Neural progenitor cell (in vitro differentiated cells): ENCODE measurements at regions not wholly inside any gene's neighbourhood (a gene's known extent, or its start where the extent isn't known, plus 50 kb on each side); places are given as distances from the start of the nearest gene placed in this dataset.

ENCODE experiments used
- DNase-seq: peaks from one replicate; pipeline ENCODE4 v3.0.0-alpha.2; 2016; ENCODE audit warnings: low spot score
- H2AFZ ChIP-seq: fragments of 200-600 bp; sonication (generic); replicated peaks from 2 replicates; pipeline ENCODE4 v1.6.1; 2016; ENCODE audit warnings: antibody characterized with exemption
- H3F3A ChIP-seq: fragments of 200-600 bp; sonication (generic); 2 replicates; pipeline ENCODE4 v1.6.1; 2016; ENCODE audit warnings: antibody characterized with exemption, low read depth
- H3K27ac ChIP-seq: fragments of 200-600 bp; sonication (generic); 2 replicates; pipeline ENCODE4 v1.5.1; 2016; ENCODE audit warnings: mild to moderate bottlenecking
- H3K27me3 ChIP-seq: fragments of 200-600 bp; sonication (generic); 2 replicates; pipeline ENCODE4 v1.6.1; 2016; ENCODE audit warnings: mild to moderate bottlenecking, moderate library complexity
- H3K36me3 ChIP-seq: fragments of 200-600 bp; sonication (generic); 2 replicates; pipeline ENCODE4 v1.5.1; 2016
- H3K4me1 ChIP-seq: fragments of 200-600 bp; sonication (generic); 2 replicates; pipeline ENCODE4 v1.6.1; 2016; ENCODE audit warnings: mixed run types
- H3K4me2 ChIP-seq: fragments of 200-600 bp; sonication (generic); 2 replicates; pipeline ENCODE4 v1.6.1; 2016
- H3K4me3 ChIP-seq: fragments of 200-600 bp; sonication (generic); 2 replicates; pipeline ENCODE4 v1.5.1; 2016
- H3K79me2 ChIP-seq: fragments of 200-600 bp; sonication (generic); 2 replicates; pipeline ENCODE4 v1.6.1; 2016; ENCODE audit warnings: low read depth
- H3K9ac ChIP-seq: fragments of 200-600 bp; sonication (generic); 2 replicates; pipeline ENCODE4 v1.6.1; 2016
- H3K9me3 ChIP-seq: fragments of 200-600 bp; sonication (generic); 2 replicates; pipeline ENCODE4 v1.5.1; 2016; ENCODE audit warnings: low read depth
- H4K20me1 ChIP-seq: fragments of 200-600 bp; sonication (generic); 2 replicates; pipeline ENCODE4 v1.6.1; 2016; ENCODE audit warnings: low read depth
- H3K27ac Mint-ChIP-seq: 3 replicates; pipeline ENCODE4 v1.8.0; 2021; ENCODE audit warnings: mixed read lengths
- H3K27me3 Mint-ChIP-seq: 2 replicates; pipeline ENCODE4 v1.8.0; 2022; ENCODE audit warnings: low read depth, mild to moderate bottlenecking, inconsistent platforms, moderate library complexity, mixed read lengths; ENCODE audit not compliant: insufficient read depth
- H3K36me3 Mint-ChIP-seq: 3 replicates; pipeline ENCODE4 v1.8.0; 2021; ENCODE audit warnings: mixed read lengths
- H3K4me1 Mint-ChIP-seq: 3 replicates; pipeline ENCODE4 v1.8.0; 2021; ENCODE audit warnings: mixed read lengths
- H3K4me3 Mint-ChIP-seq: 3 replicates; pipeline ENCODE4 v1.8.0; 2021; ENCODE audit warnings: mild to moderate bottlenecking, moderate library complexity, mixed read lengths
- H3K9me3 Mint-ChIP-seq: 3 replicates; pipeline ENCODE4 v1.8.0; 2020; ENCODE audit warnings: mixed read lengths
- EZH2 ChIP-seq: fragments of 200-600 bp; sonication (generic); IDR thresholded peaks from 2 replicates; pipeline ENCODE4 v1.6.1; 2017; ENCODE audit warnings: antibody characterized with exemption, mild to moderate bottlenecking, moderate library complexity
- EZH2phosphoT487 ChIP-seq: fragments of 200-600 bp; sonication (generic); IDR thresholded peaks from 2 replicates; pipeline ENCODE4 v1.6.1; 2017; ENCODE audit warnings: antibody characterized with exemption
- TF ChIP-seq, protein P1 (sequence below): fragments of 200-600 bp; sonication (generic); IDR thresholded peaks from 2 replicates; pipeline ENCODE4 v1.5.1; 2017; ENCODE audit warnings: antibody characterized with exemption, mild to moderate bottlenecking

DNA sequence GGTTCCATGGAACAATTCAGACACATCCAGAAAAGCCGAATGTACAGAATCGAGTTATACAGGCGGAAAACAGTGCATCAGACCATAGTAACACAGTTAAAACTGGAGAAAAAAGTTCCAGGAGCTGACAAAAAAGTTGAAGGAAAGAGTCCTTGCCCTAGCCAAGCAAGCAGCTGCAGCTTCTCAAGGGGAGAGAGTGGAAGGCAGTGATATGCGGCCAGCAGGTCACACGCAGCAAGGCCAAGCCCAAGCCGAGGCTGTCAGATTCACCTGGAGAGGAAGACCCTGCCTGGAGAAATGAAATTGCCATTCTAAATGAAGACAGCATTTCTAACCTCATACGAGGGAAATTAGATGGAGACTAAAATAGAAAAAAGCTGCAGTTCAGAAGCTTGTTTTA lies 55.8 kb downstream of the RGS12 start:
- no peak overlapping the region for H3K4me2 ChIP-seq
- Mint-ChIP-seq H3K27me3 (no peaks in the 10 kb centered on the region), H3K27ac (no peak overlapping the region), H3K36me3 (peaks cover 18% of the 10 kb centered on the region), H3K4me3 (no peak overlapping the region), H3K4me1 (peaks cover 2% of the 10 kb centered on the region), H3K9me3 (peaks cover 5% of the 10 kb centered on the region)
- no peak overlapping the region for H3K4me3 ChIP-seq
- DNase-seq: no peak
- TF ChIP-seq EZH2 (no peak), EZH2phosphoT487 (no peak)
- TF ChIP-seq, protein P1, sequence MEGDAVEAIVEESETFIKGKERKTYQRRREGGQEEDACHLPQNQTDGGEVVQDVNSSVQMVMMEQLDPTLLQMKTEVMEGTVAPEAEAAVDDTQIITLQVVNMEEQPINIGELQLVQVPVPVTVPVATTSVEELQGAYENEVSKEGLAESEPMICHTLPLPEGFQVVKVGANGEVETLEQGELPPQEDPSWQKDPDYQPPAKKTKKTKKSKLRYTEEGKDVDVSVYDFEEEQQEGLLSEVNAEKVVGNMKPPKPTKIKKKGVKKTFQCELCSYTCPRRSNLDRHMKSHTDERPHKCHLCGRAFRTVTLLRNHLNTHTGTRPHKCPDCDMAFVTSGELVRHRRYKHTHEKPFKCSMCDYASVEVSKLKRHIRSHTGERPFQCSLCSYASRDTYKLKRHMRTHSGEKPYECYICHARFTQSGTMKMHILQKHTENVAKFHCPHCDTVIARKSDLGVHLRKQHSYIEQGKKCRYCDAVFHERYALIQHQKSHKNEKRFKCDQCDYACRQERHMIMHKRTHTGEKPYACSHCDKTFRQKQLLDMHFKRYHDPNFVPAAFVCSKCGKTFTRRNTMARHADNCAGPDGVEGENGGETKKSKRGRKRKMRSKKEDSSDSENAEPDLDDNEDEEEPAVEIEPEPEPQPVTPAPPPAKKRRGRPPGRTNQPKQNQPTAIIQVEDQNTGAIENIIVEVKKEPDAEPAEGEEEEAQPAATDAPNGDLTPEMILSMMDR: no peak
- no peaks in the 10 kb centered on the region for H3K9me3 ChIP-seq
- no peak overlapping the region for H2AFZ ChIP-seq
- peaks cover 11% of the 10 kb centered on the region for H4K20me1 ChIP-seq
- H3K4me1 ChIP-seq: no peaks in the 10 kb centered on the region
- no peaks in the 10 kb centered on the region for H3F3A ChIP-seq
- no peaks in the 10 kb centered on the region for H3K79me2 ChIP-seq
- H3K9ac ChIP-seq: no peak overlapping the region
- no peak overlapping the region for H3K27ac ChIP-seq
- H3K27me3 ChIP-seq: no peaks in the 10 kb centered on the region
- H3K36me3 ChIP-seq: no peaks in the 10 kb centered on the region

DNA sequence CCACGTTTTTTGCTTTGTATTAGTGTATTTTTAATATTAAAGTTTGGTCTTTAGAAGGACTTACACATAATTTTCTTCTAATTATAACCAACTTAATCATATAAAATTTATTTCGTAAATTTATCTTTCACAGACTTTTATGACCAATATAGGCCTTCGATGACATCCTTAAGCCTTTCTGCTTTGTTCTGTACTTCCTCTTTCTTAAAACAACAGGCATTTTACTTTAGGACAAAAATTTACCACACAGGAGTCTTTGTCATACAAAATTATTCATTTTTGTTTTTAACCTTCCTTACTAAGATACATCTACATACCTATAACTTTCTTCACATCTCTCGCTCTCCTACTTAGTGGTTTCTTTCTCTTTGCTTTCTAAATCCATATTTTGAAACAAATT lies 56.3 kb downstream of the RGS12 start:
- H4K20me1 ChIP-seq: peaks cover 11% of the 10 kb centered on the region
- Mint-ChIP-seq H3K9me3 (peaks cover 5% of the 10 kb centered on the region), H3K27ac (no peak overlapping the region), H3K27me3 (no peaks in the 10 kb centered on the region), H3K4me3 (no peak overlapping the region), H3K4me1 (peaks cover 2% of the 10 kb centered on the region), H3K36me3 (peaks cover 16% of the 10 kb centered on the region)
- no peaks in the 10 kb centered on the region for H3K79me2 ChIP-seq
- no peaks in the 10 kb centered on the region for H3K27me3 ChIP-seq
- no peak overlapping the region for H3K4me2 ChIP-seq
- H3K9ac ChIP-seq: no peak overlapping the region
- no peak overlapping the region for H3K27ac ChIP-seq
- H3K4me1 ChIP-seq: no peaks in the 10 kb centered on the region
- no peaks in the 10 kb centered on the region for H3K36me3 ChIP-seq
- H3K4me3 ChIP-seq: no peak overlapping the region
- TF ChIP-seq, protein P1: no peak
- TF ChIP-seq EZH2phosphoT487: no peak
- TF ChIP-seq EZH2: no peak
- no peaks in the 10 kb centered on the region for H3F3A ChIP-seq
- no peak for DNase-seq
- H3K9me3 ChIP-seq: no peaks in the 10 kb centered on the region
- H2AFZ ChIP-seq: no peak overlapping the region

GRCh38 chr4:3351997-3352396 lies 59.2 kb downstream of the RGS12 start:
- Mint-ChIP-seq H3K27me3 (no peaks in the 10 kb centered on the region), H3K27ac (no peak overlapping the region), H3K9me3 (peaks cover 19% of the 10 kb centered on the region), H3K36me3 (peaks cover 34% of the 10 kb centered on the region), H3K4me3 (no peak overlapping the region), H3K4me1 (peaks cover 2% of the 10 kb centered on the region)
- no peak overlapping the region for H3K4me2 ChIP-seq
- no peaks in the 10 kb centered on the region for H4K20me1 ChIP-seq
- H3K9me3 ChIP-seq: no peaks in the 10 kb centered on the region
- H2AFZ ChIP-seq: no peak overlapping the region
- H3K27me3 ChIP-seq: no peaks in the 10 kb centered on the region
- H3K36me3 ChIP-seq: no peaks in the 10 kb centered on the region
- TF ChIP-seq EZH2phosphoT487: no peak
- no peak for TF ChIP-seq EZH2
- TF ChIP-seq, protein P1: no peak
- no peak overlapping the region for H3K27ac ChIP-seq
- no peaks in the 10 kb centered on the region for H3K4me1 ChIP-seq
- H3F3A ChIP-seq: no peaks in the 10 kb centered on the region
- DNase-seq: no peak
- H3K79me2 ChIP-seq: no peaks in the 10 kb centered on the region
- H3K9ac ChIP-seq: no peak overlapping the region
- H3K4me3 ChIP-seq: no peak overlapping the region

- no peak overlapping the region for H3K27ac ChIP-seq
- Mint-ChIP-seq H3K4me3 (no peak overlapping the region), H3K4me1 (peaks cover 2% of the 10 kb centered on the region), H3K36me3 (peaks cover 39% of the 10 kb centered on the region), H3K27me3 (no peaks in the 10 kb centered on the region), H3K27ac (no peak overlapping the region), H3K9me3 (peaks cover 24% of the 10 kb centered on the region)
- H3F3A ChIP-seq: no peaks in the 10 kb centered on the region
- H3K4me2 ChIP-seq: no peak overlapping the region
- TF ChIP-seq, protein P1: no peak
- TF ChIP-seq EZH2phosphoT487 (no peak), EZH2 (no peak)
- H3K27me3 ChIP-seq: no peaks in the 10 kb centered on the region
- DNase-seq: no peak
- H3K36me3 ChIP-seq: no peaks in the 10 kb centered on the region
- no peaks in the 10 kb centered on the region for H3K79me2 ChIP-seq
- H3K4me3 ChIP-seq: no peak overlapping the region
- H3K9ac ChIP-seq: no peak overlapping the region
- no peaks in the 10 kb centered on the region for H3K9me3 ChIP-seq
- no peaks in the 10 kb centered on the region for H4K20me1 ChIP-seq
- no peak overlapping the region for H2AFZ ChIP-seq
- no peaks in the 10 kb centered on the region for H3K4me1 ChIP-seq
These were observed 59.7 kb downstream of the RGS12 start for GRCh38 chr4:3352505-3352904.
